ENCODE measurements at regions not wholly inside any gene's neighbourhood (a gene's known extent, or its start where the extent isn't known, plus 50 kb on each side); places are given as distances from the start of the nearest gene placed in this dataset.

DNA sequence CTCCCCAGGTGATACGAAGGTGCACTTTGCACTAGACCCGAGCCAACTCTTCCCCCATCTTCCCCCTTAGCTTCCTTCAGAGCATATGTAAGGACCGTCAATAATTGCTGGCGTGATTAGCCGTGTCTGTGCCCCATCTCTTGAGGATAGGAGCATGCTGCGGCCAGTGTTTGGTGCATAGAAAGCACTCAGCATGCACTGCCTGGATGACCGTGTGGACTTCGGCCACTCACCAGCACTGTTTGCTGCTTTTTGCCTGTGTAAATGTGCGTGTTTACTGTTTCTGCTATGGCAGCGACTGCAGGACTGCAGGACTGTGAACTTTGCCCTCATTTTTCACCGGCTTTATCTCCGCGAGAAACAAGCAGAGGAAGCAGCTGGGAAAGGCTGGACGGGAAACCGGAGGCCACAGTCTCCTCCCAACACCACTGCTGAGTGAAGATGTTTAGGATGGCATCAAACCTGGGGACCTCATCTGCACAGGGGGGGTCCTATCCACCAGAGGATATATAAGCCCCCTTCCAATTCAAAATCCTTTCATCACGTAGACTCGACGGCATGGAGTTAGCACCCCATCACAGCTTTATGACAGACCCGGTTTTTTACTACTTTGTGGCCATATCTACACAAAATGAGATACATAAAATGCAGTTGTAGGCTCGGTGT is 150.6 kb upstream of the AFDN start (continued):
- TF ChIP-seq, protein P1, sequence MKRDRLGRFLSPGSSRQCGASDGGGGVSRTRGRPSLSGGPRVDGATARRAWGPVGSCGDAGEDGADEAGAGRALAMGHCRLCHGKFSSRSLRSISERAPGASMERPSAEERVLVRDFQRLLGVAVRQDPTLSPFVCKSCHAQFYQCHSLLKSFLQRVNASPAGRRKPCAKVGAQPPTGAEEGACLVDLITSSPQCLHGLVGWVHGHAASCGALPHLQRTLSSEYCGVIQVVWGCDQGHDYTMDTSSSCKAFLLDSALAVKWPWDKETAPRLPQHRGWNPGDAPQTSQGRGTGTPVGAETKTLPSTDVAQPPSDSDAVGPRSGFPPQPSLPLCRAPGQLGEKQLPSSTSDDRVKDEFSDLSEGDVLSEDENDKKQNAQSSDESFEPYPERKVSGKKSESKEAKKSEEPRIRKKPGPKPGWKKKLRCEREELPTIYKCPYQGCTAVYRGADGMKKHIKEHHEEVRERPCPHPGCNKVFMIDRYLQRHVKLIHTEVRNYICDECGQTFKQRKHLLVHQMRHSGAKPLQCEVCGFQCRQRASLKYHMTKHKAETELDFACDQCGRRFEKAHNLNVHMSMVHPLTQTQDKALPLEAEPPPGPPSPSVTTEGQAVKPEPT (CRISPR knock-in tag; IDR thresholded peaks at IDR 0.05; ENCODE audit: low read depth): no peak; the same call in 1 of the 2 replicates
- peak; percentile 75; the same call in 1 of the 2 replicates for TF ChIP-seq POLR2AphosphoS2 (IDR thresholded peaks at IDR 0.05; ENCODE audit: low read depth, low read length)
- no peak for TF ChIP-seq NFYB (CRISPR knock-in tag; IDR thresholded peaks at IDR 0.05)
- no peak for TF ChIP-seq ZNF251 (CRISPR knock-in tag; IDR thresholded peaks at IDR 0.05)
- peak; percentile 97 for TF ChIP-seq NR2F6 (IDR thresholded peaks at IDR 0.05)
- TF ChIP-seq NR2F6 (CRISPR knock-in tag; IDR thresholded peaks at IDR 0.05): peak; percentile 99
- TF ChIP-seq TRIM24 (CRISPR knock-in tag; IDR thresholded peaks at IDR 0.05): peak; percentile 95
- TF ChIP-seq, protein P2, sequence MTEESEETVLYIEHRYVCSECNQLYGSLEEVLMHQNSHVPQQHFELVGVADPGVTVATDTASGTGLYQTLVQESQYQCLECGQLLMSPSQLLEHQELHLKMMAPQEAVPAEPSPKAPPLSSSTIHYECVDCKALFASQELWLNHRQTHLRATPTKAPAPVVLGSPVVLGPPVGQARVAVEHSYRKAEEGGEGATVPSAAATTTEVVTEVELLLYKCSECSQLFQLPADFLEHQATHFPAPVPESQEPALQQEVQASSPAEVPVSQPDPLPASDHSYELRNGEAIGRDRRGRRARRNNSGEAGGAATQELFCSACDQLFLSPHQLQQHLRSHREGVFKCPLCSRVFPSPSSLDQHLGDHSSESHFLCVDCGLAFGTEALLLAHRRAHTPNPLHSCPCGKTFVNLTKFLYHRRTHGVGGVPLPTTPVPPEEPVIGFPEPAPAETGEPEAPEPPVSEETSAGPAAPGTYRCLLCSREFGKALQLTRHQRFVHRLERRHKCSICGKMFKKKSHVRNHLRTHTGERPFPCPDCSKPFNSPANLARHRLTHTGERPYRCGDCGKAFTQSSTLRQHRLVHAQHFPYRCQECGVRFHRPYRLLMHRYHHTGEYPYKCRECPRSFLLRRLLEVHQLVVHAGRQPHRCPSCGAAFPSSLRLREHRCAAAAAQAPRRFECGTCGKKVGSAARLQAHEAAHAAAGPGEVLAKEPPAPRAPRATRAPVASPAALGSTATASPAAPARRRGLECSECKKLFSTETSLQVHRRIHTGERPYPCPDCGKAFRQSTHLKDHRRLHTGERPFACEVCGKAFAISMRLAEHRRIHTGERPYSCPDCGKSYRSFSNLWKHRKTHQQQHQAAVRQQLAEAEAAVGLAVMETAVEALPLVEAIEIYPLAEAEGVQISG (CRISPR knock-in tag; IDR thresholded peaks at IDR 0.05): peak; percentile 94
- TF ChIP-seq ZNF326 (CRISPR knock-in tag; IDR thresholded peaks at IDR 0.05; ENCODE audit: borderline replicate concordance): no peak
- TF ChIP-seq KDM1A (CRISPR knock-in tag; IDR thresholded peaks at IDR 0.05): peak; percentile 93
- peak; percentile 96 for TF ChIP-seq SP5 (CRISPR knock-in tag; IDR thresholded peaks at IDR 0.05; ENCODE audit: borderline replicate concordance, low read depth)
- peak; percentile 98 for TF ChIP-seq ZNF746 (CRISPR knock-in tag; IDR thresholded peaks at IDR 0.05)
- TF ChIP-seq SALL1 (CRISPR knock-in tag; IDR thresholded peaks at IDR 0.05): peak; percentile 100
- TF ChIP-seq, protein P3, sequence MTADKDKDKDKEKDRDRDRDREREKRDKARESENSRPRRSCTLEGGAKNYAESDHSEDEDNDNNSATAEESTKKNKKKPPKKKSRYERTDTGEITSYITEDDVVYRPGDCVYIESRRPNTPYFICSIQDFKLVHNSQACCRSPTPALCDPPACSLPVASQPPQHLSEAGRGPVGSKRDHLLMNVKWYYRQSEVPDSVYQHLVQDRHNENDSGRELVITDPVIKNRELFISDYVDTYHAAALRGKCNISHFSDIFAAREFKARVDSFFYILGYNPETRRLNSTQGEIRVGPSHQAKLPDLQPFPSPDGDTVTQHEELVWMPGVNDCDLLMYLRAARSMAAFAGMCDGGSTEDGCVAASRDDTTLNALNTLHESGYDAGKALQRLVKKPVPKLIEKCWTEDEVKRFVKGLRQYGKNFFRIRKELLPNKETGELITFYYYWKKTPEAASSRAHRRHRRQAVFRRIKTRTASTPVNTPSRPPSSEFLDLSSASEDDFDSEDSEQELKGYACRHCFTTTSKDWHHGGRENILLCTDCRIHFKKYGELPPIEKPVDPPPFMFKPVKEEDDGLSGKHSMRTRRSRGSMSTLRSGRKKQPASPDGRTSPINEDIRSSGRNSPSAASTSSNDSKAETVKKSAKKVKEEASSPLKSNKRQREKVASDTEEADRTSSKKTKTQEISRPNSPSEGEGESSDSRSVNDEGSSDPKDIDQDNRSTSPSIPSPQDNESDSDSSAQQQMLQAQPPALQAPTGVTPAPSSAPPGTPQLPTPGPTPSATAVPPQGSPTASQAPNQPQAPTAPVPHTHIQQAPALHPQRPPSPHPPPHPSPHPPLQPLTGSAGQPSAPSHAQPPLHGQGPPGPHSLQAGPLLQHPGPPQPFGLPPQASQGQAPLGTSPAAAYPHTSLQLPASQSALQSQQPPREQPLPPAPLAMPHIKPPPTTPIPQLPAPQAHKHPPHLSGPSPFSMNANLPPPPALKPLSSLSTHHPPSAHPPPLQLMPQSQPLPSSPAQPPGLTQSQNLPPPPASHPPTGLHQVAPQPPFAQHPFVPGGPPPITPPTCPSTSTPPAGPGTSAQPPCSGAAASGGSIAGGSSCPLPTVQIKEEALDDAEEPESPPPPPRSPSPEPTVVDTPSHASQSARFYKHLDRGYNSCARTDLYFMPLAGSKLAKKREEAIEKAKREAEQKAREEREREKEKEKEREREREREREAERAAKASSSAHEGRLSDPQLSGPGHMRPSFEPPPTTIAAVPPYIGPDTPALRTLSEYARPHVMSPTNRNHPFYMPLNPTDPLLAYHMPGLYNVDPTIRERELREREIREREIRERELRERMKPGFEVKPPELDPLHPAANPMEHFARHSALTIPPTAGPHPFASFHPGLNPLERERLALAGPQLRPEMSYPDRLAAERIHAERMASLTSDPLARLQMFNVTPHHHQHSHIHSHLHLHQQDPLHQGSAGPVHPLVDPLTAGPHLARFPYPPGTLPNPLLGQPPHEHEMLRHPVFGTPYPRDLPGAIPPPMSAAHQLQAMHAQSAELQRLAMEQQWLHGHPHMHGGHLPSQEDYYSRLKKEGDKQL (CRISPR knock-in tag; IDR thresholded peaks at IDR 0.05; ENCODE audit: low read depth): peak; percentile 97
- no peak; the same call in 1 of the 2 replicates for TF ChIP-seq ZNF383 (CRISPR knock-in tag; IDR thresholded peaks at IDR 0.05; ENCODE audit: borderline replicate concordance)
- TF ChIP-seq SP2 (CRISPR knock-in tag; IDR thresholded peaks at IDR 0.05): no peak
- TF ChIP-seq MEIS2 (CRISPR knock-in tag; IDR thresholded peaks at IDR 0.05): peak; percentile 99
- TF ChIP-seq ZNF839 (CRISPR knock-in tag; IDR thresholded peaks at IDR 0.05; ENCODE audit: borderline replicate concordance): peak; percentile 92; the same call in 1 of the 2 replicates
- peak; percentile 100 for TF ChIP-seq HMG20A (CRISPR knock-in tag; IDR thresholded peaks at IDR 0.05; ENCODE audit: borderline replicate concordance)
- TF ChIP-seq PHF20 (CRISPR knock-in tag; IDR thresholded peaks at IDR 0.05): peak; percentile 54
- no peak for TF ChIP-seq ADNP (CRISPR knock-in tag; IDR thresholded peaks at IDR 0.05)
- TF ChIP-seq ZNF230 (CRISPR knock-in tag; IDR thresholded peaks at IDR 0.05): peak; percentile 80; the same call in 1 of the 2 replicates
- no peak for TF ChIP-seq ZNF850 (CRISPR knock-in tag; conservative IDR thresholded peaks at IDR 0.05)
